ENCODE measurements at regions not wholly inside any gene's neighbourhood (a gene's known extent, or its start where the extent isn't known, plus 50 kb on each side); places are given as distances from the start of the nearest gene placed in this dataset.

- TF ChIP-seq CTCF (IDR thresholded peaks at IDR 0.05) (no peak), POLR2A (IDR thresholded peaks at IDR 0.05) (no peak)
Observed at GRCh38 chr1:82348487-82348886, 547.8 kb downstream of the ADGRL2 start.
